HG03280 (cell line): ENCODE measurements at regions not wholly inside any gene's neighbourhood (a gene's known extent, or its start where the extent isn't known, plus 50 kb on each side); places are given as distances from the start of the nearest gene placed in this dataset.
"Not testable (repeated sequence)": the region's sequence is repeated elsewhere in the genome, so short reads cannot be mapped to it uniquely, and the experiment has no call there.

ENCODE experiments used
- ATAC-seq: cut with Tn5 transposase; IDR thresholded peaks from one replicate; pipeline ENCODE4 v1.9.1; 2021; ENCODE audit warnings: mild to moderate bottlenecking, moderate library complexity; ENCODE audit not compliant: unreplicated experiment

DNA sequence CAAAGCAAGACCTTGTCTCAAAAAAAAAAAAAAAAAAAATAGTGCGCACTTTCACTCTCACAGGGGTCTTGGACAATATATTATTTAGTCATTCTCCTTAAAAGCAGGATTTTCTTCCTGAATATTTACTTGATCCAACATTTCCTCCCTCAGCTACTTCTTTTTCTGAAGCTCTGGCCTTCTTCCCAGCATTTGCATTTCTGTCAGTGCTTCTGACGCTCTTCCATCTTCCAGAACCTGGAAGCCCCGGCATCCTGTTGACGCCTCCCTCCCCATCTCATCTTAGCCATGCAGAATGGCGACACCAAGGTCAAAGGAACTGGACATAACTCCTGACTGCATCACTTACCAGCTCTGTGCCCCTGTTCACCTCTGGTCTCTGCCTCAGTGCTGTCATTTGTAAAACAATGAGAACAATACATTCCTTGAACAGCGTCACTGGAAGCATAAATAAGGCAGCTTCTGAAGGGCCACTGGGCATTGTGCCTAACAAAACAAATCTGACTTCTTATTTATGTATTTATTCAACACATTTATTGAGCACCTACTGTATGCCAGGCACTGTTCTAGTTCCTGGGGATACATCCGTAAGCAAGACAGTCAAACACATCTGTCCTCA, 90.9 kb upstream of the MDM1 start:
- ATAC-seq: no peak

DNA sequence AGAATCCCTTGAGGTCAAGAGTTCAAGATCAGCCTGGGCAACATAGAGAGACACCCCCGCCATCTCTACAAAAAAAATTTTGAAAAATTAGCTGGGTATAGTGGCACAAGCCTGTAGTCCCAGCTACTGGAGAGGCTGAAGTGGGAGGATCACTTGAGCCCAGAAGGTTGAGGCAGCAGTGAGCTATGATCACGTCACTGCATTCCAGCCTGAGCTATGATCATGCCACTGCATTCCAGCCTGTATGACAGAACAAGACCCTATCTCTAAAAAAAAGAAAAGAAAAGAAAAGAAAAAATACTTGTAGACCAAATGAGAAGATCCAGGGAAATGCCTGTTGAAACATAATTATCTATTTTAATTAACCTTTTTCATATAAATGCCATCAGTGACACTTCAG, 93.8 kb upstream of the MDM1 start:
- ATAC-seq: no peak

GRCh38 chr12:68428211-68428610, 96.0 kb upstream of the MDM1 start:
- no peak for ATAC-seq

DNA sequence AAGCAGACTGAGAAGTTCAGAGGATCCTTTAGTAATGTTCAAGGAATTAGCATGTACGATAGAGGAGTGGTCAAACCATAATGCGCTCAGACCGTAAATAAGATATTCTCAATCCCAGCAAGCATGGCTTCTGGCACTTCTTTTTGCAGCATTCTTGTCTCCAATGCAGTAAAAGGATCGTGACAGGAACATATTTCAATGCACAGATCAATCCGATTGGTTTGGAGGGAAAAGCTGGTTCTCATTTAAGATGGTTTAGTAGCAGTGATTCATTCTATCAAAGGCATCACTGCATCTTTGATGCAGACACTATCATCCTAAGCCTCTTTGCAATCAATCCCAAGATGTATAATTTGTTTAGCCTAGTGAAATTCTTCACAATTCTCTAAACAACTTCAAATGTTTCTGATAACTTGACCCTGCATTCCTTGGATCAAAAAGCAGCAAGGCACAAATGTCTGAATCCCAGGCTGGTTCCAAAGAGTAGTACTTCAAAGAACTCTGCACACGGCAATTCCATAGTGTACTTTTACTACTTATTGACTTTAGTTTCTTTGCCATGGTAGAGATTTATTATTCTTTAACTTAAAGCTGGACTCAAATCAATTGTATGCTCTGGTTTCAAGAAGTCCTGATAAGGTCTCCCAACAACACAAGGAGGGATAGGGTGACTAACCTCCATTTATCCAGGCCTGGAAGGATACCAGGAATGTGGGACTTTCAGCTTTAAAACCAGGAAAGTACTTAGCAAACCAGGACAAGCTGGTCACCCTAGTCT, 96.8 kb upstream of the MDM1 start:
- ATAC-seq: no peak

GRCh38 chr12:68429696-68430095, 97.5 kb upstream of the MDM1 start:
- ATAC-seq: no peak

DNA sequence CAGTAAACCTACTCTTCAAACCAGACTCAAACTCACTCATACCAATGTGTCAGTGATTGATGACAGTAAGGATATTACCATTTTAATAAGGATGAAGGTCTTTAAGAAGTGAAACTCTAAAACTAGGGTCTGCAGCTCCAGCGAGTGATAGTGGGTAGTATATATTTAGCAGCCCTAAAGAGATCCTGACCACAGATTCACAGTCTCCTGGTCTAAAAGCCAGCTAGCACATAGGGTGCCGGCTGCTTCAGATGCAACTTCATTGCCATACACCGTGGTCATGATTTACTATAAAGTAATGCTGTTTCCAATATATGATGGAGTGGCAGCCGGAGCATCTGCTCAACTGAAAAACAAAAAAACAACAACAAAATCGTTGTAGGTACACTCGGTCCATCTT, 99.6 kb upstream of the MDM1 start:
- ATAC-seq: no peak

DNA sequence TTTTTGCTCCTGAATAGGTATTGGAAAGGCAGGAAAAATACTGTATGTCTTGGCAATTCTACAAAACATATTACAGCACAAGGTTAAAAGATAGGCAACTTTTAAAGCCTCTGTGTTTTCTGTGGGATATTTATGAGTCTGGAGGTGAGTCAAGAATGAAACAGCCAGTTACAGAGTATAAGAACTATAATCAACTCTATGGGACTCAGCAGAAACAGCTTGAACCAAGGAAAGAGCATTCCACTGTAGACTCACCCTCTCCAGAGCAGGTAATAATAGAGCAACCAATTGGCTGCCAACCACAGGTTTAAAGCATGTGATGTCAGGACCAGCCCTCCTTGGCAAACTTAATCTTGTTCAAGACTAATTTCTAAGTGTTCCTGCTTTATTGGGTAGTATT, 100.5 kb upstream of the MDM1 start:
- no peak for ATAC-seq

GRCh38 chr12:68434391-68435298, 102.5 kb upstream of the MDM1 start:
- no peak for ATAC-seq

DNA sequence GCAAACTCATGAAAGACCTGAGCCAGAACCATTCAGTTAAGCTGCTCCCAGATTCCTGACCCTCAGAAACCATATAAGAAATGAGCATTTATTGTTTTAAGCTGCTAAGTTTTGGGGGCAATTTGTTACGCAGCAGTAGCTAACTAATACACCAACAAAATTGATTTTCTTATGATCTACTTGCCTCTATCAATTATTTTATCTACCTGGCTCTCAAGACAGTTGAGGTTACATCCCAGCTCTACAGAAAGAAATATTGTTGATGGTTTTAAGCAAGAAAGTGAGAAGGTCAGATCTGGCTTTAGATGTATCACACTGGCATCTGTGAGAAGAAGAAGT, 103.1 kb upstream of the MDM1 start:
- no peak for ATAC-seq

DNA sequence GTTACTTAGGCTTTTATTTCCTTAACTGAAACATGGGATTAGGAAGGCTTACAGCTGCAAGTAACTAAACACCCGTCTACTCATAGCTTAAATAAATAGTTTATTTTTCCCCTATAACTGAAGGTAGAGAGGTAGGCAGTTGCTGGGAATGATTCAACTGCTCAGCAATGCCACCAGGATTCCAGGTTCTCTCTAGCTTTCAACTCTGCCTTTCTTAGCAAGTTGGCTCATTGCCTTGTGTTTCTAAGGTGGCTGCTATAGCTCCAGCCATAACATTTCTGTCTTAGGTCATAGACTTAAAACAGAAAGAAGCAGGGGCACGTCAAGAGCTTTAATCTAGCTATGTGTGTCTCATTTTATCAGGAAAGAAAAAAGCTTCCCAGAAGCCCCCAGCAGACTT, 103.7 kb upstream of the MDM1 start:
- ATAC-seq: no peak

GRCh38 chr12:68438601-68439000, 106.4 kb upstream of the MDM1 start:
- ATAC-seq: no peak

- no peak for ATAC-seq
Measured at GRCh38 chr12:68439368-68440045, 107.3 kb upstream of the MDM1 start.

- ATAC-seq: no peak
Measured at GRCh38 chr12:68440068-68440581, 108.0 kb upstream of the MDM1 start.

GRCh38 chr12:68441167-68441566, 109.0 kb upstream of the MDM1 start:
- ATAC-seq: no peak

- ATAC-seq: not testable (repeated sequence)
Measured at GRCh38 chr12:68442353-68442972, 110.3 kb upstream of the MDM1 start.

DNA sequence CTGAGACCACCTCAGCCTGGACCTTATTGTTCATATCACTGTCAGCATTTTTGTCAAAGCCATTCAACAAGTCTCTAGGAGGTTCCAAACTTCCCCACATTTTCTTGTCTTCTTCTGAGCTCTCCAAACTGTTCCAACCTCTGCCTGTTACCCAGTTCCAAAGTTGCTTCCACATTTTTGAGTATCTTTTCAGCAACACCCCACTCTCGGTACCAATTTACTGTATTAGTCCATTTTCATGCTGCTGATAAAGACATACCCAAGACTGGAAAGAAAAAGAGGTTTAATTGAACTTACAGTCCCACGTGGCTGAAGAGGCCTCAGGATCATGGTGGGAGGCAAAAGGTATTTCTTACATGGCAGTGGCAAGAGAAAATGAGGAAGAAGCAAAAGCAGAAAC, 111.5 kb upstream of the MDM1 start:
- not testable (repeated sequence) for ATAC-seq

DNA sequence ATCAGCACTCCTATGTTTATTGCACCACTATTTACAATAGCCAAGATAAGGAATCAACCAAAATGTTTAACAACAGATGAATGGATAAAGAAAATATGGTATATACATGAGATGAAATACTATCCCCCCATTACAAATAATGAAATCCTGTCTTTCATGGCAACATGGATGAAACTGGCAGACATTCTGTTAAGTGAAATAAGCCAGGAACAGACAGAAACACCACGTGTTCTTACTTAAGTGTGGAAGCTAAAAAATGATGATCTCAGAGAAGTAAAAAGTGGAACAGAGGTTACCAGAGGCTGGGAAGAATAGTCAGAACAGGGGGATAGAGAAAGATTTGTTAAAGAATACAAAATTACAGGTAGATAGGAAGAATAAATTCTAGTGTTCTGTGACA, 113.7 kb upstream of the MDM1 start:
- ATAC-seq: no peak

- ATAC-seq: no peak
Measured at GRCh38 chr12:68446384-68446783, 114.2 kb upstream of the MDM1 start.

DNA sequence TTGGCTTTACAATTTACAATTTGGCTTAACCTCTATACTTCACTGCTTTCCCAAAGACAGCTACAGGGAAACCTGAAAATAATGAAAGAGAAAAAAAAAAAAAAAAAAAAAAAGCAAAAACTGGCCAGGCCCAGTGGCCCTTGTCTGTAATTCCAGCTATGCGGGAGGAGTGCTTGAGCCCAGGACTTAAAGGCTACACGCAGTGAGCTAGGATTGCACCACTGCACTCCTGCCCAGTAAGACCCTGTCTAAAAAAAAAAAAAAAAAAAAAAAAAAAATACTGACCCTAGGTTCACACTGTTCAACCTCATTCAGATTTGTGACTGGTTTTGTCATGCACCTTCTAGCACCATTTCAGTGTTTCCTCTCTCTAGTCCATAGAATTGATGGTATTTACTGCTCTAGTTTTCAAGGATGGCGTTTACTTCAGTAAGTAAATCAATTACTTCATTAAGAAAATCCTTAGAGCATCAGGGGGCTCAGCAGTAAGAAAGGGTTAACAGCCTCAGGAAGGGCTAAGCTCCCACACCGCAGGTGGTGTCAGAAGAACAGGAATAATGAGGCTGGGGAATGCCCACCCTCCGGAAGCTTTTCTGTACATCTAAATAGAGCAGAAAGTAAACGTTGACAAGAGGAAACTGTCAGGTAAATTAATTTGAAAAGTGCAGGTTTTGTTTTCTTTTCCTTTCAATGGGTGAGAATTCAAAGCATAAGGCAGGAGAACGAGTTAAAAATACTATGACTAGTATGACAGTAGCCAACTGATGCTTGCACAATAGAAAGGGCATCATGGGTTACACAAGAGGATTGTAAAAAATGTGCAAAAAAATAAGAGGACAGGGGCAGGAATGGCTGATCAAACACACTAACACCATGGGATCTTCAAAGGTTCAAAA, 115.0 kb upstream of the MDM1 start:
- no peak for ATAC-seq
